Stimulated activated CD8-positive, alpha-beta memory T cell treated with anti-CD3 and anti-CD28 coated beads, Interleukin-4, amount 100 ng/mL, for 48 hours (primary cell): ENCODE measurements at regions not wholly inside any gene's neighbourhood (a gene's known extent, or its start where the extent isn't known, plus 50 kb on each side); places are given as distances from the start of the nearest gene placed in this dataset.
"Not testable (repeated sequence)": the region's sequence is repeated elsewhere in the genome, so short reads cannot be mapped to it uniquely, and the experiment has no call there.

ENCODE experiments used
- DNase-seq: peaks from one replicate; pipeline ENCODE4 v3.0.0-alpha.2; 2020

GRCh38 chr11:8772571-8773519 lies 90.3 kb downstream of the RPL27A start:
- no peak for DNase-seq

GRCh38 chr11:8773916-8774539 lies 91.4 kb downstream of the RPL27A start:
- no peak for DNase-seq

- not testable (repeated sequence) for DNase-seq
Measured at GRCh38 chr11:8774916-8775315, 92.3 kb downstream of the RPL27A start.

GRCh38 chr11:8775332-8775731 lies 92.7 kb downstream of the RPL27A start:
- DNase-seq = no peak

- no peak for DNase-seq
Measured at GRCh38 chr11:8775734-8776133, 93.1 kb downstream of the RPL27A start.

- no peak for DNase-seq
Measured at GRCh38 chr11:8776209-8776608, 93.6 kb downstream of the RPL27A start.

- DNase-seq = no peak
Measured at GRCh38 chr11:8777907-8778767, 95.5 kb downstream of the RPL27A start.

- no peak for DNase-seq
Measured at GRCh38 chr11:8779107-8779506, 96.5 kb downstream of the RPL27A start.

- DNase-seq = no peak
Measured at GRCh38 chr11:8779732-8780131, 97.1 kb downstream of the RPL27A start.

- DNase-seq = no peak
Measured at GRCh38 chr11:8784954-8785353, 102.4 kb downstream of the RPL27A start.

- no peak for DNase-seq
Measured at GRCh38 chr11:8785457-8785856, 102.9 kb downstream of the RPL27A start.

- no peak for DNase-seq
Measured at GRCh38 chr11:8785998-8786397, 103.4 kb downstream of the RPL27A start.

- DNase-seq = no peak
Measured at GRCh38 chr11:8786933-8787332, 104.3 kb downstream of the RPL27A start.

GRCh38 chr11:8787372-8787771 lies 104.8 kb downstream of the RPL27A start:
- DNase-seq = no peak

GRCh38 chr11:8788616-8789015 lies 106.0 kb downstream of the RPL27A start:
- DNase-seq = no peak

- DNase-seq = no peak
Measured at GRCh38 chr11:8789864-8790263, 107.3 kb downstream of the RPL27A start.

GRCh38 chr11:8790968-8791367 lies 108.4 kb downstream of the RPL27A start:
- no peak for DNase-seq

GRCh38 chr11:8792710-8793109 lies 110.1 kb downstream of the RPL27A start:
- DNase-seq = no peak

GRCh38 chr11:8793114-8793777 lies 110.7 kb downstream of the RPL27A start:
- no peak for DNase-seq

- no peak for DNase-seq
Measured at GRCh38 chr11:8794126-8794525, 111.5 kb downstream of the RPL27A start.

GRCh38 chr11:8794677-8795103 lies 112.1 kb downstream of the RPL27A start:
- DNase-seq = no peak

GRCh38 chr11:8796941-8797340 lies 114.0 kb upstream of the AKIP1 start:
- no peak for DNase-seq

- DNase-seq = no peak
Measured at GRCh38 chr11:8799273-8799672, 111.7 kb upstream of the AKIP1 start.
